ENCODE measurements at regions not wholly inside any gene's neighbourhood (a gene's known extent, or its start where the extent isn't known, plus 50 kb on each side); places are given as distances from the start of the nearest gene placed in this dataset.

DNA sequence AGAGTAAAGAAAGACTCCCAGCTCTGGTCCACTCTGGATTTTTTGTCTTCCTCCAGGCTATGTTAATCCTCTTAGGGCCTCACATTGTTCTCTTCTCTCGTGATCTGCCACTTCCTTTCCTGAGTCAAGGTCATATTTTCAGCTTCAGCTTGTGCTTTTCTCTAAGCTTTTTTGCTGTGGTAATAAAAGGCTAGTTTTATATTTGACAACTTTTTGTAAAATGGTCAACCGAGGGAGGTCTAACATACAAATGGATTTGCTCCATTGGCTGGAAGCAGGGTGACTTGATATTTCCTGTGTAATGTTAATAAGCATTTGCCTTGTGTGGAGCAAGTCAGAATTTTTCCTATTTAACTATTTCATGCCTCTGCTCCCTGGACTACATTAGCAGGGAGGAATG is 239.7 kb downstream of the RAB28 start:
- Histone ChIP-seq H3K79me2 (ENCODE audit: low read length) (no peaks in the 10 kb centered on the region), H2AFZ (ENCODE audit: low read length) (no peak overlapping the region), H3K9me2 (replicated peaks; ENCODE audit: insufficient read depth, low read length) (no peaks in the 10 kb centered on the region), H3K27me3 (replicated peaks; ENCODE audit: insufficient read depth, low read length) (no peaks in the 10 kb centered on the region), H3K9ac (ENCODE audit: low read length) (no peak overlapping the region), H3K4me3 (ENCODE audit: low read length) (no peak overlapping the region), H4K20me1 (ENCODE audit: insufficient read depth, low read length) (no peaks in the 10 kb centered on the region), H3K4me2 (ENCODE audit: low read depth, low read length) (no peak overlapping the region), H3K9me3 (replicated peaks; ENCODE audit: insufficient read depth, low read length) (no peaks in the 10 kb centered on the region), H3F3A (ENCODE audit: insufficient read depth, low read length) (no peaks in the 10 kb centered on the region), H3K4me1 (ENCODE audit: low read length) (peaks cover under 1% of the 10 kb centered on the region; the same call in 1 of the 2 replicates), H3K36me3 (replicated peaks; ENCODE audit: insufficient read depth, low read length) (no peaks in the 10 kb centered on the region), H3K27ac (ENCODE audit: low read length) (no peak overlapping the region)
- TF ChIP-seq, protein P1, sequence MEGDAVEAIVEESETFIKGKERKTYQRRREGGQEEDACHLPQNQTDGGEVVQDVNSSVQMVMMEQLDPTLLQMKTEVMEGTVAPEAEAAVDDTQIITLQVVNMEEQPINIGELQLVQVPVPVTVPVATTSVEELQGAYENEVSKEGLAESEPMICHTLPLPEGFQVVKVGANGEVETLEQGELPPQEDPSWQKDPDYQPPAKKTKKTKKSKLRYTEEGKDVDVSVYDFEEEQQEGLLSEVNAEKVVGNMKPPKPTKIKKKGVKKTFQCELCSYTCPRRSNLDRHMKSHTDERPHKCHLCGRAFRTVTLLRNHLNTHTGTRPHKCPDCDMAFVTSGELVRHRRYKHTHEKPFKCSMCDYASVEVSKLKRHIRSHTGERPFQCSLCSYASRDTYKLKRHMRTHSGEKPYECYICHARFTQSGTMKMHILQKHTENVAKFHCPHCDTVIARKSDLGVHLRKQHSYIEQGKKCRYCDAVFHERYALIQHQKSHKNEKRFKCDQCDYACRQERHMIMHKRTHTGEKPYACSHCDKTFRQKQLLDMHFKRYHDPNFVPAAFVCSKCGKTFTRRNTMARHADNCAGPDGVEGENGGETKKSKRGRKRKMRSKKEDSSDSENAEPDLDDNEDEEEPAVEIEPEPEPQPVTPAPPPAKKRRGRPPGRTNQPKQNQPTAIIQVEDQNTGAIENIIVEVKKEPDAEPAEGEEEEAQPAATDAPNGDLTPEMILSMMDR (IDR thresholded peaks at IDR 0.05; ENCODE audit: low read length), result no peak
- no peak for TF ChIP-seq EZH2 (optimal IDR thresholded peaks at IDR 0.05; ENCODE audit: low read depth, low read length)
- no peak for TF ChIP-seq EZH2phosphoT487 (IDR thresholded peaks at IDR 0.05; ENCODE audit: low read length)
- no peak for DNase-seq

DNA sequence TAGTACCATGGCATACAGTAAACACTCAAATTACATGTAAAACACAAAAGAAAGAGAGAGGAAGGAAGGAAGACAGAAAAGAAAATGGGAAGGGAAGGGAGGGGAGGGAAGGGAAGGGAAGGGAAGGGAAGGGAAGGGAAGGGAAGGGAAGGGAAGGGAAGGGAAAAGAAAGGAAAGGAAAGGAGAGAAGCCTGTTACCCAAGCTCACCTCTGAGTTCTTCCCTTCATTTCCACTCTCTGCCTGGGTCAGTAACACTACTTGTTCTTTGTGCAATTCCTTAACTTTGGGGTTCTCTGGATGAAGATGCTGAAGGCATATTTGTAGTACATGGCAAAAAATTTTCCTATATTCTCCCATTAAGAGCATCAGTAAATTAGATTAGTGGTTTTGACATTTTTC is 241.0 kb downstream of the RAB28 start:
- Histone ChIP-seq H3K36me3 (replicated peaks; ENCODE audit: insufficient read depth, low read length) (no peaks in the 10 kb centered on the region), H3K27ac (ENCODE audit: low read length) (no peak overlapping the region)

DNA sequence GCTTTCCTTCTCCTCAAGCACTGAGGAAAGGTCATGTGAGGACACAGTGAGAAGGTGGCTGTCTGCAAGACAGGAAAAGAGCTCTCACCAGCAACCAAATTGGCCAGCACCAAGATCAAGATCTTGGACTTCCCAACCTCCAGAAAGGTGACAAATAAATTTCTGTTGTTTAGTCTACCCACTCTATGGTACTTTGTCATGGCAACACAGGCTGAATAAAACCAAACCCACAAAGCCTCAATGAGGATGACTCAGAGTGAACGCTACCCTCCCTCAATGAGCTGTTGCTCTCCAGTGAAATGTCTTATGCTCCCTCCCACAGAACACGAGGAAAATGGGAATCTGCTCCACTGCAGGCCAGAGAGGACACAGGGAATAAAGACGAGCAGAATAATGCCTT is 244.1 kb downstream of the RAB28 start:
- DNase-seq, result no peak
- TF ChIP-seq EZH2phosphoT487 (IDR thresholded peaks at IDR 0.05; ENCODE audit: low read length) (no peak), EZH2 (optimal IDR thresholded peaks at IDR 0.05; ENCODE audit: low read depth, low read length) (no peak)
- TF ChIP-seq, protein P1 (IDR thresholded peaks at IDR 0.05; ENCODE audit: low read length), result no peak
- Histone ChIP-seq H3K27ac (ENCODE audit: low read length) (no peak overlapping the region), H3K79me2 (ENCODE audit: low read length) (no peaks in the 10 kb centered on the region), H3F3A (ENCODE audit: insufficient read depth, low read length) (no peaks in the 10 kb centered on the region; the same call in 1 of the 2 replicates), H3K9ac (ENCODE audit: low read length) (no peak overlapping the region), H3K4me1 (ENCODE audit: low read length) (peaks cover 7% of the 10 kb centered on the region), H3K27me3 (replicated peaks; ENCODE audit: insufficient read depth, low read length) (no peaks in the 10 kb centered on the region), H3K4me3 (ENCODE audit: low read length) (no peak overlapping the region), H3K9me2 (replicated peaks; ENCODE audit: insufficient read depth, low read length) (no peaks in the 10 kb centered on the region), H3K4me2 (ENCODE audit: low read depth, low read length) (no peak overlapping the region), H2AFZ (ENCODE audit: low read length) (no peak overlapping the region), H3K9me3 (replicated peaks; ENCODE audit: insufficient read depth, low read length) (no peaks in the 10 kb centered on the region), H3K36me3 (replicated peaks; ENCODE audit: insufficient read depth, low read length) (no peaks in the 10 kb centered on the region), H4K20me1 (ENCODE audit: insufficient read depth, low read length) (no peaks in the 10 kb centered on the region)

More for the DNA sequence above, 241.0 kb downstream of the RAB28 start:
- DNase-seq, result no peak
- H3K9ac ChIP-seq (ENCODE audit: low read length), result no peak overlapping the region
- H3F3A ChIP-seq (ENCODE audit: insufficient read depth, low read length), result no peaks in the 10 kb centered on the region; the same call in 1 of the 2 replicates
- peaks cover 7% of the 10 kb centered on the region for H3K4me1 ChIP-seq (ENCODE audit: low read length)
- H2AFZ ChIP-seq (ENCODE audit: low read length), result no peak overlapping the region
- no peak for TF ChIP-seq EZH2 (optimal IDR thresholded peaks at IDR 0.05; ENCODE audit: low read depth, low read length)
- no peak for TF ChIP-seq EZH2phosphoT487 (IDR thresholded peaks at IDR 0.05; ENCODE audit: low read length)
- TF ChIP-seq, protein P1 (IDR thresholded peaks at IDR 0.05; ENCODE audit: low read length), result no peak
- H3K4me3 ChIP-seq (ENCODE audit: low read length), result no peak overlapping the region
- H3K9me3 ChIP-seq (replicated peaks; ENCODE audit: insufficient read depth, low read length), result no peaks in the 10 kb centered on the region
- H3K27me3 ChIP-seq (replicated peaks; ENCODE audit: insufficient read depth, low read length), result no peaks in the 10 kb centered on the region
- H3K79me2 ChIP-seq (ENCODE audit: low read length), result no peaks in the 10 kb centered on the region
- H3K9me2 ChIP-seq (replicated peaks; ENCODE audit: insufficient read depth, low read length), result no peaks in the 10 kb centered on the region
- H3K4me2 ChIP-seq (ENCODE audit: low read depth, low read length), result no peak overlapping the region
- H4K20me1 ChIP-seq (ENCODE audit: insufficient read depth, low read length), result no peaks in the 10 kb centered on the region
